ENCODE measurements at regions not wholly inside any gene's neighbourhood (a gene's known extent, or its start where the extent isn't known, plus 50 kb on each side); places are given as distances from the start of the nearest gene placed in this dataset.

DNA sequence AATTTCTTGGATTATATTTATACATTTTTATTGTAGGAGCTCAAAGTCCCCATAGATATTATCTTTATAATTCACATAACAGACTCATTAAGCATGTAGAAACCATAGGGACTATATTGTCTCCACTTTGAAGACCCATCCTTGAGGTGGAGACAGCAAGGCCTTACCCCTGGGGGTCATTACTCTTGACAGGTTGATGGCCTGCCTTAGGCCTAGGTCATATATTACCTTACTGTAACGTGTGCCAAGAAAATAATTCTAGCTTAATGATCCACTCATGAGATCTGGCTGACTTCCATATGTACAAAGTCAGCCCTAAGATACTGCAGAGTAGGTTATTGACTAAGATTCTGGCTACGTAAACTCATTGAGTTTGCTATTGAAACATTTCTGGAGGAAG is 65.4 kb upstream of the GLS start:
- H3K4me3 Mint-ChIP-seq: no peak overlapping the region
- peaks cover 2% of the 10 kb centered on the region for H3K4me1 Mint-ChIP-seq
- peaks cover 4% of the 10 kb centered on the region for H3K36me3 Mint-ChIP-seq
- no peak overlapping the region for H3K27ac Mint-ChIP-seq
- H3K9me3 Mint-ChIP-seq: peaks cover 12% of the 10 kb centered on the region
- H3K27me3 Mint-ChIP-seq: no peaks in the 10 kb centered on the region

DNA sequence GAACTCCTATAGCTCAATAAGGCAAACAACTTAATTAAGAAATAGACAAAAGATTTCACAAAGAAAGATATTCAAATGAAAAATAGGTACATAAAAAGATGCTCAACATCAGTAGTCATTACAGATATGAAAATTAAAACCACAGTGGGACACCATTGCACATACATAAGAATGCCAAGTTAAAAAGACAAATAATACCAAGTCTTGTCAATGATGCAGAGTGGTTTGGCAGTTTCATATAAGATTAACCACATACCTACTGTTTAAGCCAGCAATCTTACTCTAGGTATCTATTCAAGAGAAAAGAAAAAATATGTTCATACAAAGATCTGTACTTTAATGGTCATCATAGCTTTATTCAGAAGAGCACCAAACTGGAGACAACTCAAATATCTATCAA is 63.5 kb upstream of the GLS start:
- H3K27ac Mint-ChIP-seq: no peak overlapping the region
- peaks cover 12% of the 10 kb centered on the region for H3K9me3 Mint-ChIP-seq
- peaks cover 4% of the 10 kb centered on the region for H3K36me3 Mint-ChIP-seq
- H3K4me1 Mint-ChIP-seq: no peaks in the 10 kb centered on the region
- no peak overlapping the region for H3K4me3 Mint-ChIP-seq
- H3K27me3 Mint-ChIP-seq: no peaks in the 10 kb centered on the region

DNA sequence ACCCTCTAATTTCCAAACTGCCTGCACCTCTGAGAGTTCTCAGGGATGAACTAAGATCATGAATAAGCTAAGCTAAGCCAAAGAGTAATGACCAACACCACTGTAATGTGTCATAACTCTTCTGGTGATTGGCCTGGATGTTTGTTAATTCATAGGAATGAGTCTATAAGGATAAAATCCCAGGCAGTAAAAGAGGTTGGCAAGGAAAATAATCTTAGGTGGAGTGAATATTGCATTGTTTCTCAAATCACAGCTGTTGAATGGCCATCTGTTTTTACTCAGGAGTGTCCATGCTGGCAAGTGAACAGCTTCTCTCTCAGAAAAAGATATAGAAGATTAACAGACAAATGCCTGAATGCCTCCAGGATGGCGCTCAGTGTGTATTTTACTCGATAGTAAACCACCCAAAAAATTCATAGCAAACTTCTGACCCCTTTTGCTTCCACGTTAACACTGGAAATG is 60.8 kb upstream of the GLS start:
- H3K4me3 Mint-ChIP-seq: no peak overlapping the region
- H3K27ac Mint-ChIP-seq: no peak overlapping the region
- no peaks in the 10 kb centered on the region for H3K36me3 Mint-ChIP-seq
- no peaks in the 10 kb centered on the region for H3K27me3 Mint-ChIP-seq
- H3K4me1 Mint-ChIP-seq: no peaks in the 10 kb centered on the region
- H3K9me3 Mint-ChIP-seq: peaks cover 12% of the 10 kb centered on the region

DNA sequence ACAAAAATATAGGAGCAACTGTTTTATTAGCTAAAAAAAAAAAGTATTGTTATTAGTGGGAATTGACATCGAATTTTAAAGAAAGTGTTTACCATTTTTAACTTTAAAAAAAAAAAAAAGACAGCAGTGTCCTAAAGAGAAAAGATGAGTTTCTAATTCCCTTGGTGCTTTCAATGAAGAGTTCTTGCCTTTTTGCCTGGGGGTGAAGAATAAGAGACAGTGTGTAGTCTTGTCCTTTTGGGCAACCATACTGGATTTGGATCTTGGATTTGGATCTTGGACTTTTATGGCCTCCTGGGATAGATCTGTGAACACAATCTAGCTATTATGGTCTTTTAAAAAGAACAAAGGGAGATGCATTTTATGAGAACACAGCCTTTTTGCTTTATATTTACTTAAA is 60.2 kb upstream of the GLS start:
- H3K4me3 Mint-ChIP-seq: no peak overlapping the region
- H3K27ac Mint-ChIP-seq: no peak overlapping the region
- H3K4me1 Mint-ChIP-seq: no peaks in the 10 kb centered on the region
- H3K9me3 Mint-ChIP-seq: peaks cover 12% of the 10 kb centered on the region
- no peaks in the 10 kb centered on the region for H3K27me3 Mint-ChIP-seq
- no peaks in the 10 kb centered on the region for H3K36me3 Mint-ChIP-seq

DNA sequence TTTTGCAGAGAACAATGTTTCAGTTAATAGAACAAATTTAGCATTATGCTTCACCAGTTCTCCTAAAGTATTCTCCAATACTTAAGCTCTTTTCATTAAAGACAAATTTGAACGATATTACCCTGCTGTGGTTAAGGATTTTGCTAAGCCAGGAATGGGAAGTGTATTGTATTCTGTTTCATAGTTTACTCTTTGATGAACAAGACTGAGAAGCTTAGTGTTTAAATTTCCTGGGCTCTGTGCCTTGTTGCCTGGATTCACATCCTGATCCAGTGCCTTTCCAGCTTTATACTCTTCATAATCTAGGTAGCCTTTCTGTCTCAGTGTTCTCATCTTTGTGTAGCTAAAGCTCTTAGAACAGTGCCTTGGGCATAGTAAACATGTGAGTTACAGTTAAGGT is 58.6 kb upstream of the GLS start:
- Mint-ChIP-seq H3K4me3 (no peak overlapping the region), H3K4me1 (no peaks in the 10 kb centered on the region), H3K27me3 (peaks cover 1% of the 10 kb centered on the region), H3K9me3 (peaks cover 5% of the 10 kb centered on the region), H3K27ac (no peak overlapping the region), H3K36me3 (no peaks in the 10 kb centered on the region)

DNA sequence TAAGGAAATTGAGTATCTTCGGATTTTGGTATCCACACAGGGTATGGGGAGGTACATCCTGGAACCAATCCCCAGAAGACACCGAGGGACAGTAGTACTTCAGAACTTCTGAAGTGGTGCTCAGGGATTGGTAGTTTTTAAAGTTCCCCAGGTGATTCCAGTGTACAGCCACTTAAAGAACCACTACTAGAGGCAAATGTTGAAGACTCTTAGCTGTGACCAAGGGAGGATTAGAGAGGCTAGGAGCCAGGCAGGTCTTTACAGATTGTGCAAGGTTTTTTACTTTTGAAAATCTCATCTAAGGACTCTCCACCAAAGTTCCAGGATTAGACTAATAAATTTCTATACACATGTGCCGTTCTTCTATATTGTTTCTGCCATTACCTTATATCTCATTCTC is 52.9 kb upstream of the GLS start:
- H3K36me3 Mint-ChIP-seq: peaks cover 2% of the 10 kb centered on the region
- no peaks in the 10 kb centered on the region for H3K4me1 Mint-ChIP-seq
- no peaks in the 10 kb centered on the region for H3K9me3 Mint-ChIP-seq
- no peak overlapping the region for H3K27ac Mint-ChIP-seq
- peaks cover 1% of the 10 kb centered on the region for H3K27me3 Mint-ChIP-seq
- no peak overlapping the region for H3K4me3 Mint-ChIP-seq

DNA sequence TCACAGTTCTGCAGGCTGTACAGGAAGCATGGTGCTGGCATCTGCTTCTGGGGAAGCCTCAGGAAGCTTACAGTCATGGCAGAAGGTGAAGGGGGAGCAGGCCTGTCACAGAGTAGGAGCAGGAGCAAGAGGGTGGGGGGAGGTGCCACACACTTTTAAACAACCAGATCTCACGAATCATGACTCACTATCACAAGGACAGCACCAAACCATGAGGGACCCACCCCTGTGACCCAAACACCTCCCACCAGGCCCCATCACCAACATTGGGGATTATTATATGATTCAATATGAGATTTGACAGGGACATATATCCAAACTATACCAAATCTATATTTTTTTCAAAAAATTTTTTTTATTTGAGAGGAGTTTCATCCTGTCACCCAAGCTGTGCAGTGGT is 51.0 kb upstream of the GLS start:
- peaks cover 1% of the 10 kb centered on the region for H3K27me3 Mint-ChIP-seq
- H3K4me1 Mint-ChIP-seq: no peaks in the 10 kb centered on the region
- no peaks in the 10 kb centered on the region for H3K9me3 Mint-ChIP-seq
- no peak overlapping the region for H3K4me3 Mint-ChIP-seq
- H3K36me3 Mint-ChIP-seq: peaks cover 3% of the 10 kb centered on the region
- H3K27ac Mint-ChIP-seq: no peak overlapping the region

Data from activated naive CD4-positive, alpha-beta T cell treated with anti-CD3 and anti-CD28 coated beads, Interleukin-2, amount 50 U/mL, for 24 hours (primary cell).